ENCODE measurements at regions not wholly inside any gene's neighbourhood (a gene's known extent, or its start where the extent isn't known, plus 50 kb on each side); places are given as distances from the start of the nearest gene placed in this dataset.

- DNase-seq = no peak
These were observed 50.3 kb upstream of the CBFA2T3 start for GRCh38 chr16:89027281-89027680.

- DNase-seq = peak; percentile 89 to 95 (median 94)
These were observed 55.0 kb upstream of the CBFA2T3 start for GRCh38 chr16:89031715-89032659.

GRCh38 chr16:89033304-89033703 lies 56.3 kb upstream of the CBFA2T3 start:
- DNase-seq = no peak

GRCh38 chr16:89033796-89034572 lies 57.0 kb upstream of the CBFA2T3 start:
- DNase-seq = no peak

- DNase-seq = no peak
These were observed 57.6 kb upstream of the CBFA2T3 start for GRCh38 chr16:89034573-89034961.

GRCh38 chr16:89034971-89035668 lies 58.1 kb upstream of the CBFA2T3 start:
- no peak for DNase-seq

GRCh38 chr16:89035669-89036570 lies 57.7 kb upstream of the ACSF3 start:
- no peak for DNase-seq

- DNase-seq = no peak
These were observed 56.9 kb upstream of the ACSF3 start for GRCh38 chr16:89036776-89037175.

GRCh38 chr16:89037261-89038152 lies 56.1 kb upstream of the ACSF3 start:
- DNase-seq = peak; percentile 39 to 77 (median 60)

GRCh38 chr16:89038221-89038721 lies 55.4 kb upstream of the ACSF3 start:
- DNase-seq = no peak

GRCh38 chr16:89038811-89039735 lies 54.6 kb upstream of the ACSF3 start:
- DNase-seq = no peak

- DNase-seq = no peak
These were observed 53.9 kb upstream of the ACSF3 start for GRCh38 chr16:89039756-89040155.

GRCh38 chr16:89040391-89040790 lies 53.3 kb upstream of the ACSF3 start:
- DNase-seq = no peak

- no peak for DNase-seq
These were observed 52.6 kb upstream of the ACSF3 start for GRCh38 chr16:89040861-89041570.

GRCh38 chr16:89041571-89042481 lies 51.8 kb upstream of the ACSF3 start:
- DNase-seq = no peak

GRCh38 chr16:89042711-89043551 lies 50.7 kb upstream of the ACSF3 start:
- DNase-seq = no peak
